HL-60 (cell line): ENCODE measurements at regions not wholly inside any gene's neighbourhood (a gene's known extent, or its start where the extent isn't known, plus 50 kb on each side); places are given as distances from the start of the nearest gene placed in this dataset.

Source experiments
- DNase-seq, 2 experiments: peaks; one replicate each; pipeline ENCODE4 v3.0.0-alpha.2; 2010 to 2020; ENCODE audit warnings: low read depth in 1 of 2, low spot score in 1 of 2
- H3K27ac ChIP-seq: fragments of 250-450 bp; sonication (Bioruptor Pico); replicated peaks from 2 replicates; pipeline ENCODE4 v1.5.1; 2020; ENCODE audit warnings: mild to moderate bottlenecking, moderate library complexity
- H3K27me3 ChIP-seq: fragments of 250-450 bp; sonication (Bioruptor Pico); 2 replicates; pipeline ENCODE4 v1.5.1; 2021; ENCODE audit warnings: mild to moderate bottlenecking, moderate library complexity; ENCODE audit not compliant: insufficient read depth, poor library complexity, severe bottlenecking
- H3K4me3 ChIP-seq: replicated peaks from 2 replicates; pipeline ENCODE4 v1.5.1; 2011; ENCODE audit warnings: mild to moderate bottlenecking, control low read depth, low read length; ENCODE audit not compliant: insufficient read depth
- CTCF ChIP-seq: IDR thresholded peaks from one replicate; pipeline ENCODE4 v1.5.1; 2011; ENCODE audit warnings: low read length, control low read depth, inconsistent platforms; ENCODE audit not compliant: insufficient read depth
- GABPA ChIP-seq: IDR thresholded peaks from 2 replicates; pipeline ENCODE4 v1.6.1; 2012; ENCODE audit warnings: low read depth
- POLR2AphosphoS5 ChIP-seq: IDR thresholded peaks from 2 replicates; pipeline ENCODE4 v1.6.1; 2012; ENCODE audit warnings: low read depth
- REST ChIP-seq: IDR thresholded peaks from 2 replicates; pipeline ENCODE4 v1.6.1; 2012; ENCODE audit warnings: low read depth; ENCODE audit not compliant: insufficient replicate concordance
- SPI1 ChIP-seq: IDR thresholded peaks from 2 replicates; pipeline ENCODE4 v1.6.1; 2012; ENCODE audit warnings: low read depth, mild to moderate bottlenecking, borderline replicate concordance

GRCh38 chr12:72146495-72146894 is 125.7 kb upstream of the TRHDE start:
- TF ChIP-seq POLR2AphosphoS5: no peak
- TF ChIP-seq CTCF: no peak
- TF ChIP-seq REST: no peak
- TF ChIP-seq GABPA: no peak
- no peak for TF ChIP-seq SPI1
- Histone ChIP-seq H3K27ac (no peak overlapping the region), H3K4me3 (no peak overlapping the region), H3K27me3 (no peaks in the 10 kb centered on the region)
- no peak for DNase-seq

- H3K27ac ChIP-seq: no peak overlapping the region
- DNase-seq: no peak
- TF ChIP-seq REST: no peak
- no peaks in the 10 kb centered on the region for H3K27me3 ChIP-seq
- no peak overlapping the region for H3K4me3 ChIP-seq
These were observed 123.5 kb upstream of the TRHDE start for GRCh38 chr12:72148709-72149108.

DNA sequence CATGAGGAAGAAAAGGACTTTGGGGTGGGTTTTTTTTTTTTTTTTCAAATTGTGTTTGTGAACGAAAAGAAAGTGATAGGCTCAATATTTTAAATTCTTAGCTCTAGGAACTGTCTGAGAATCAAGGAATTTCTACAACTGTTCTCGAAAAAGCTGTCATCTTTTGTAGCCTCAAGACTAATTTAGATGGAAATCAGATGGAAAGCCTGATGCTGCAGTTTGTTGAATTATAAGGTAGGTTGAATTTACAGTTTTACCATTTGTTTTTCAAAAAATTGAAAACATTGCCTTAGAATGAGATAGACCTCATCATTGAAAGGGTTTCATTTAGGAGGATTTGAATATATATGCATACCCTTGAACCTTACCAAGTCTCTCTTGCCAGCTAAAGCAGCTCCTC is 109.3 kb upstream of the TRHDE start:
- TF ChIP-seq GABPA (no peak), CTCF (no peak), SPI1 (no peak), POLR2AphosphoS5 (no peak), REST (no peak)
- H3K27me3 ChIP-seq: no peaks in the 10 kb centered on the region
- no peak overlapping the region for H3K4me3 ChIP-seq
- no peak for DNase-seq
- no peak overlapping the region for H3K27ac ChIP-seq

DNA sequence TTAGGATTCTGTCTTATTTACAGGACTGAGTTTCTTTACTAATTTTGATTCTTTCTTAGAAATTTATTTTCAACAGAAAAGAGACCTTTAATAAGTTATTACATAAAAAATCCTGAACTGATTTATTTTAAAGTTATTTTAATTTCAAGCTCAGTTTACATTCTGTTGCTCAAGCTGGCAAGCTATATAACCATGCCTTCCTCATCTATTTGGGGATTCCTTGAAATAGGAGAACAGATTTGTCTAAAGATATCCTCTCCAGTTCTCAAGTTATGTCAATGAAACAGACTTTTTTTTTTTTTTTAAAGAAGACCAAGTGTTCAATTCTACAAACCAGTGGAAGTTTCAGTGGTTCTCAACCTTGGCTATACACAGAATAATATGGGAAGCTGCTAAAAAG is 103.3 kb upstream of the TRHDE start:
- TF ChIP-seq GABPA: no peak
- TF ChIP-seq SPI1: no peak
- TF ChIP-seq CTCF: no peak
- no peak for TF ChIP-seq REST
- no peak for TF ChIP-seq POLR2AphosphoS5
- Histone ChIP-seq H3K4me3 (no peak overlapping the region), H3K27ac (no peak overlapping the region), H3K27me3 (no peaks in the 10 kb centered on the region)
- no peak for DNase-seq
